Panc1 (cell line): ENCODE measurements at regions not wholly inside any gene's neighbourhood (a gene's known extent, or its start where the extent isn't known, plus 50 kb on each side); places are given as distances from the start of the nearest gene placed in this dataset.

Experiments used
- ATAC-seq: fragments of 200-7000 bp; cut with Tn5 transposase; 2 replicates; pipeline ENCODE4 v1.9.1; 2020; ENCODE audit warnings: mild to moderate bottlenecking, moderate library complexity
- BruUV-seq: library from RNA; stranded (reverse); fragments of 400-500 nt; replicated peaks from 2 replicates; lab custom pipeline; 2021; lab: Mats Ljungman, UMichigan
- CTCF ChIA-PET: fragments of 300-600 bp; sonication (Branson Sonifier 250); formaldehyde crosslinking; loops from one replicate; lab custom pipeline; 2022; ENCODE audit warnings: antibody characterized with exemption; lab: Charles Lee
- POLR2A ChIA-PET: fragments of 300-600 bp; sonication (Branson Sonifier 250); formaldehyde crosslinking; loops from one replicate; lab custom pipeline; 2022; ENCODE audit warnings: antibody characterized with exemption; lab: Charles Lee
- DNase-seq: peaks from one replicate; pipeline ENCODE4 v3.0.0-alpha.2; 2010; ENCODE audit warnings: low read depth, low spot score
- H3K27ac ChIP-seq: 2 replicates; pipeline ENCODE4 v1.5.1; 2011; ENCODE audit warnings: mild to moderate bottlenecking, low read length, inconsistent platforms
- H3K27me3 ChIP-seq: fragments of 200-500 bp; sonication (Bioruptor generic); 2 replicates; pipeline ENCODE4 v1.6.0; 2014; ENCODE audit warnings: low read length, inconsistent platforms; ENCODE audit not compliant: control insufficient read depth, insufficient read depth
- H3K36me3 ChIP-seq: fragments of 200-500 bp; sonication (Bioruptor generic); 2 replicates; pipeline ENCODE4 v1.5.1; 2014; ENCODE audit warnings: inconsistent platforms, mild to moderate bottlenecking, low read length, moderate library complexity; ENCODE audit not compliant: control insufficient read depth, insufficient read depth
- H3K4me1 ChIP-seq: 2 replicates; pipeline ENCODE4 v1.5.1; 2011; ENCODE audit warnings: inconsistent platforms, mild to moderate bottlenecking, low read length, moderate library complexity; ENCODE audit not compliant: control insufficient read depth, insufficient read depth
- H3K4me3 ChIP-seq, 2 experiments: 2 replicates each; pipeline ENCODE4 v1.5.1; 2011 to 2012; ENCODE audit warnings: low read depth in 2 of 2, low read length in 2 of 2, mild to moderate bottlenecking in 2 of 2, inconsistent platforms in 1 of 2, moderate library complexity in 1 of 2
- H3K9me3 ChIP-seq: fragments of 200-500 bp; sonication (Bioruptor generic); 2 replicates; pipeline ENCODE4 v1.5.1; 2014; ENCODE audit warnings: low read depth, mild to moderate bottlenecking, inconsistent platforms, low read length, moderate library complexity; ENCODE audit not compliant: control insufficient read depth, insufficient read depth
- CTCF ChIP-seq: fragments of 450-650 bp; IDR thresholded peaks from 2 replicates; pipeline ENCODE4 v1.5.1; 2017; ENCODE audit warnings: mild to moderate bottlenecking
- POLR2AphosphoS5 ChIP-seq: IDR thresholded peaks from 2 replicates; pipeline ENCODE4 v1.6.1; 2012; ENCODE audit warnings: mild to moderate bottlenecking, low read depth, low read length, moderate library complexity
- REST ChIP-seq, 2 experiments: IDR thresholded peaks; 2 replicates each; pipeline ENCODE4 v1.6.1; 2011 to 2012; ENCODE audit warnings: low read depth in 2 of 2, control low read depth in 1 of 2, low read length in 1 of 2, mild to moderate bottlenecking in 1 of 2, moderate library complexity in 1 of 2; ENCODE audit not compliant: insufficient read depth in 1 of 2
- SIN3A ChIP-seq: IDR thresholded peaks from 2 replicates; pipeline ENCODE4 v1.6.1; 2012; ENCODE audit warnings: low read depth, mild to moderate bottlenecking, low read length, moderate library complexity, borderline replicate concordance; ENCODE audit not compliant: insufficient read depth
- TCF7L2 ChIP-seq: IDR thresholded peaks from 2 replicates; pipeline ENCODE4 v1.6.1; 2011; ENCODE audit warnings: mild to moderate bottlenecking, low read depth, low read length, inconsistent platforms
- in situ Hi-C: cut with HindIII; loops from 2 replicates; pipeline ENCODE4 v1.10.0; 2016; ENCODE audit warnings: low sequenced_read_pairs, low pct_unique_long_range_greater_than_20kb
- intact Hi-C: fragments of 100-400 bp; cut with micrococcal nuclease; formaldehyde crosslinking; loops from one replicate; pipeline ENCODE4 v1.10.0; 2022; ENCODE audit not compliant: unreplicated experiment

DNA sequence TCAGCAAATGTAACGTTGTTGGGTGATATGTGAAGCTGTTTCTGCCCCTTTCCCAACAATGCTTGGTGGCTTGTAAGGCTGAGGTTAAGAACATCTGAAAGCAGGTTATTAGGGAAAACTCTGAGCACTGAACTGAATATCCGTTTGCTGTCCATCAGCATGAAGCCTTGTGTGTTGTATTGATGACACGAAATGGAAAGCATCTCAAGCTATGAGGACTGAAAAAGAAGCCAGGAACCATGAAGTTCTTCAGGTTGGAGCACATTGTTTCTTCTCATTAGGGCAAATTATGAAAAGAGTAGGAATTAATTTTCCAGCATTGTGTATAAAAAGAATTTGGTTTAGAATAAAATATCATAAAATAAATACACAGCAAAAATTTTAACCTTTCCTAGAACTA, 106.8 kb downstream of the IZUMO3 start:
- no TSS peak for BruUV-seq
- H3K36me3 ChIP-seq = no peaks in the 10 kb centered on the region
- TF ChIP-seq POLR2AphosphoS5 = no peak
- TF ChIP-seq SIN3A = no peak
- TF ChIP-seq TCF7L2 = no peak
- TF ChIP-seq CTCF = no peak
- no peak for TF ChIP-seq REST (IDR thresholded peaks at IDR 0.05; ENCODE audit: insufficient read depth in 1 of 2, low read depth in 2 of 2, low read length in 1 of 2)
- intact Hi-C loops (no loop called here), in situ Hi-C loops (no loop called here)
- H3K27ac ChIP-seq = no peak overlapping the region
- H3K9me3 ChIP-seq = no peaks in the 10 kb centered on the region
- POLR2A ChIA-PET = no interaction called here
- no peaks in the 10 kb centered on the region for H3K27me3 ChIP-seq
- H3K4me1 ChIP-seq = no peaks in the 10 kb centered on the region
- DNase-seq (no peak), ATAC-seq (no peak)
- CTCF ChIA-PET = no interaction called here
- no peak overlapping the region for H3K4me3 ChIP-seq

- DNase-seq (no peak), ATAC-seq (no peak)
- no peak overlapping the region for H3K4me3 ChIP-seq
- no peak overlapping the region for H3K27ac ChIP-seq
- no peaks in the 10 kb centered on the region for H3K36me3 ChIP-seq
- TF ChIP-seq POLR2AphosphoS5 = no peak
- TF ChIP-seq REST (IDR thresholded peaks at IDR 0.05; ENCODE audit: insufficient read depth in 1 of 2, low read depth in 2 of 2, low read length in 1 of 2) = no peak
- no peak for TF ChIP-seq SIN3A
- no peak for TF ChIP-seq CTCF
- no peak for TF ChIP-seq TCF7L2
- POLR2A ChIA-PET = no interaction called here
- intact Hi-C loops = no loop called here
- H3K27me3 ChIP-seq = no peaks in the 10 kb centered on the region
- in situ Hi-C loops = no loop called here
- H3K9me3 ChIP-seq = no peaks in the 10 kb centered on the region
- no TSS peak for BruUV-seq
- no peaks in the 10 kb centered on the region for H3K4me1 ChIP-seq
- CTCF ChIA-PET = no interaction called here
These were observed 108.9 kb downstream of the IZUMO3 start for GRCh38 chr9:24436761-24437160.
